GM18498 (cell line): ENCODE measurements at regions not wholly inside any gene's neighbourhood (a gene's known extent, or its start where the extent isn't known, plus 50 kb on each side); places are given as distances from the start of the nearest gene placed in this dataset.

Experiments
- ATAC-seq: cut with Tn5 transposase; IDR thresholded peaks from one replicate; pipeline ENCODE4 v1.9.1; 2021; ENCODE audit warnings: mild to moderate bottlenecking, moderate library complexity; ENCODE audit not compliant: unreplicated experiment

DNA sequence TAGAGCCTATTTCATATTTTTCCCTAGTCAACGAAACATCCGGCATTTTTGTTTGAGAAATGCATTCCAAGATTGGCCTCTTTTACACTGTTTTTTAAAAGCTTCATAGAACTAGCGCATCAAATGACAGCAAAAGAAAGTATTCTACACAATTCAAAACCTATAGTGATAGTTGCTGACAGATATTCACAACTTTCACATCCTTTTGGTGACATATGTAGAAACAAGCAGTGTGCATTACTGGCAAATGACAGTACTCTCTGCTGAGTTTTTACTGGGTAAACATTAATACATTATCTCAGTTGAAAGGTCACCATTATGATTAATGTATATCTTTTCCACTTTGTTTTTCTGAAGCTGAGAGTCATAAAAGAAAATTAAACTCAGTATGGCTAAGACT, 135.4 kb upstream of the RGS18 start:
- no peak for ATAC-seq

DNA sequence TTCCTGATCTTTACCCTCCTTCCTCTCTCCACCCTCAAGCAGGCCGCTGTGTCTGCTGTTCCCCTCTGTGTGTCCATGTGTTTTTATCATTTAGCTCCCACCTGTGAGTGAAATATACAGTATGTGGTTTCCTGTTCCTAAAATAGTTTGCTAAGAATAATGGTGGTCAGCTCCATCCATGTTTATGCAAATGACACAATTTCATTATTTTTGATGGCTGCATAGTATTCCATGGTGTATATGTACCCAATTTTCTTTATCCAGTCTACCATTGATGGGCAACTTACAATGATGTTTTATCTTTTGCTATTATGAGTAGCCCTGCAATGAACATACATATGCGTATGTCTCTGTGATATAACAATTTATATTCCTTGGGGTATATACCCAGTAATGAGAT, 133.4 kb upstream of the RGS18 start:
- ATAC-seq: no peak

DNA sequence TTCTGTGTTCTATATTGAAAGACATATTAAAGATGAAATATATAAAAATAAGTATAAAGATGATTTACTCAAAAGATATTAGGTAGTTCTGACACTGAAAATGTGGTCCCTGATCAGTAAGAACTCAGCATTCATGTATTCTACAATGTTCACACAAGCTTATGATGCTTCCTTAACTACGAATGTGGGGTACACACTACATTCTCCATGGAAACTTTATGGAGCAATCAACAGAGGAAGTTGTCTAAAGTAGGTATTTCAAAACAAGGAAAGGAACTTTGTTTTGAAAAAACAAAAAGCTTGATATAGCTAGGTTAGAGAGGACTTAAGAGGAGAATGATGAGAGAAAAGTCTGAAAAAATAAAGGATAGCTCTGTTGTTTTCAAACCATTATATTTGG, 119.7 kb upstream of the RGS18 start:
- no peak for ATAC-seq

DNA sequence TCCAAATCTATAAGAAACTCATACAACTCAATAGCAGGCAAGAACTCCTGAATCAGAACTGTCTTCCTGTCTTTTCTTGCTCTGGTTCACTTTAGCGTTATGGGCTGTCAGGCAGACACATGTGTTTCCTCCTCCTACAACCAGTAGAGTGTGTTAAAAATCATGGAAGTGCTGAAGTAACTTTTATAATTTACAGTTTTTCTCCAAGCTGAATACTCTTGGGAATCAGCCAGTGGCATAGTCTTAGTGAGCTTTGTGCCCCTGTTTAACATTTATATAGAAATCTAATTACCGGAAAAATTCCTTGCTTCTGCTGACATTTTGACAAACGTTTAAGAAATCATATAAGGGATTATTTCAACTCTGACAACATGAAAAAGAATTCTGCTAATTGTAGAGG, 113.1 kb upstream of the RGS18 start:
- ATAC-seq: no peak

DNA sequence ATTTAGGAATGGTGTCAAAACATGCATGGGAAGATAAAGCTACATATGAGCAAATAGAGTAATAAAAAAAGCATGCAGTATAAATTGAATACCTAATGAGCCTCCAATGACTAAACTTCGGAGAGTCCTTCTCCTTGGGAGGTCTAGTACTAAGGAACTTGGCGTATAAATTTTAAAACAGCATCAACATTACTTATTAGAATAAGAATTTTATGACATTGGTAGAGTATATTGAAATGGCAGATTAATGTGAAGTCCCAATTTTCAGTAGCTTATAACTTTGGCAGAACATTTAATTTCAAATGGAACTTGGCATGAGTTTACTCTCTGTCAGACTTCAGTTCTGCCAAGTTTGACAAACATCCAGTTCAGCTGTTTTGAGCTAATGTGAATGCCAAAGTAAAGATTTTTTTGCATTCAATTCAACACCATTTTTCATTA, 104.7 kb upstream of the RGS18 start:
- ATAC-seq: no peak

DNA sequence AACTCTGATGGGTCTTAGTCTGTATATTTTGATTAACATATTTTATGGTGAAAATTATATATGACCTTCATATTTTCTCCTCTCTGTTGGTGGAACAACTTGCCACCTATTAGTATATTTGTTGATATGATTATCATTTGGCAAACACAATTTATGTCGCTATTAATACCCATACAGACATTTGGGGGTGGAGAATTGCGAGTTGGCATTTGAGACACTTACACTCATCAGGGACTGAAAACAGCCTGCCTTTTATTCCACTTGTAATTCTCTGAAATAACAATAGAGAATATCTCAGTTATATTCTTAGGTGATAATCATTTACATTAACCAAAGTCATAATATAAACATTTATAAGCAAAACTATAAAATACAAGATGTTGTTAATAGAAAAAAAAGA, 100.5 kb upstream of the RGS18 start:
- ATAC-seq: no peak

DNA sequence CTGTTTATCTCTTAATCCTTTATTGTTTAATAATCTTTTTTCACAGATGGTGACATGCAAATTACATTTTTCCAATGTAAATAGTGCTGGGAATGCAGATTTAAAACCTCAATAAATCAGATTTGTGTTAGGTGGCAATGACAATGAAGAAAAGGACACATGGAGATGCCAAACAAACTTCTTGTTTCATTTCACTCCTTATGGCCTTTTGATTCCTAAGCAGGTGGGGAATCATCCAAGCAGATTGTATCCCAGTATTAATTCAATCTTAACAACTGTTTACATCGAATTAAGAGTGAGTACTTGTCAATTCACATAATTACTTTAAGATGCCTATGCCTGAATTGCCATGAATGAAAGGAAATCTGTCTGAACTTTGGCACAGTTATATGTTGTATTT, 98.9 kb upstream of the RGS18 start:
- no peak for ATAC-seq

DNA sequence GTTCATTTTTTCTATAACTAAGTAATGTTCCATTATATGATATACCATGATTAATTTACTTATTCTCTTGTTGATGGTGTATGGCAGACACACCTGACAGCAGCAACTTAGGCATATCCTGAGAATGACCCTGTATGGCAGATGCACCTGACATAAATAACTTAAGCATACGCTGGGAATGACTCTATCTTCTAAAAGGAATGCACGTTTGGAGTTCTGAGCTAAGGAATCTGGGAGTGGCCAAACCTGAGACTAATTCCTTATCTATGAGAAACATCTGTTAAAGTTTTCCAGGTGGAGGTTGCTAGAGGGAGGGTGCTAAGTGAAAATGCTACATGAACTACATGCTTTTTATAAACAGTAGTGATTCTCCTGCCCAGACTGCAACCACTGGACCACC, 96.7 kb upstream of the RGS18 start:
- ATAC-seq: no peak

DNA sequence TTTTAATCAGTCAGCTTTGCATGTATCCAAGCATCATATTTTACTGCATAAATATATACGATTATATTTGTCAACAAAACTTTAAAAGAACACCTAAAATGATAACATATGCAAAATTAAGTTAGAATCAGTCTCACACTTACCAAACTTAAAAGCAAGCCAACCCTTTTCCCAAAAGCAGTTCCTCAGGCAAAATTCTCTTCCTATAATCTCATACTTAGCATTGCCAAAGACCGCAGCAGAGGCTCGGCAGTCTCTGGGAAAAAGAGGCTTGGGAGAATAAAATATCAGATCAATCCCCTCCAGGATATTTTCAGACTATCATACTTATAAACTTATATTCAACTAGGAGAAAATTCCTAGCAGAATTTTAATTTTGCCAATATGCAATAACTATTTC, 93.2 kb upstream of the RGS18 start:
- ATAC-seq: no peak

DNA sequence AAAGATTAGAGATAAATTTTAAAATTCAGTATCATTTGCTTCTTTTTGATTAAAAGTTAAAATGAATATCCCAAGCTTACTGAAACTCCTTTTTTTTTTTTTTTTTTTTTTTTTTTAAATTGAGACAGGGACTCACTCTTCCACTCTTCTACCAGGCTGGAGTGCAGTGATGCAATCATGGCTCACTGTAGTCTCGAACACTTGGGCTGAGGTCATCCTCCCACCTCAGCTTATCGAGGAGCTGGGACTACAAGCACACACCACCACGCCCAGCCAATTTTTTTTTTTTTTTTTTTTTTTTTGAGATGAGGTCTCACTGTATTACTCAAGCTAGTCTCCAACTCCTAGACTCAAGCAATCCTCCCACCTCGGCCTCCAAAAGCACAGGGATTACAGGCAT, 92.1 kb upstream of the RGS18 start:
- ATAC-seq: no peak

DNA sequence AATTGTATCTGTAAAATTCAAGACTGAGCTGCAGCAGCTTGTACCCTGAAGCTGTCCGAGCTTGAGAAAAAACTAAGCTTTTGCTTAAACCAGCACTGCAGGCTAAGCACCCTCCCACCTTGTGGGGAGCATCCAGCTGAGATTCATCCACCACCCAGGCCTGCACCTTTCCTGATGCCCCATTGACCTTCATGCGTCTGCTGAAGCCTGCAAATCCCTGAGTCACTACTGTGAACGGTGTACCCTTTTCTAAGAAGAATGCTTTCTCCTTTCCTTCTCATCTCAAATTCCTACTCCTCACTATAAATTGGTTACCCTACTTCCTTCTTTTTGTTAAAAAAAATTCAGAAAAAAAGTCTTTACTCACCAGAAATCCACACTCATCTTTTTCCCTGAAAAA, 90.9 kb upstream of the RGS18 start:
- no peak for ATAC-seq

DNA sequence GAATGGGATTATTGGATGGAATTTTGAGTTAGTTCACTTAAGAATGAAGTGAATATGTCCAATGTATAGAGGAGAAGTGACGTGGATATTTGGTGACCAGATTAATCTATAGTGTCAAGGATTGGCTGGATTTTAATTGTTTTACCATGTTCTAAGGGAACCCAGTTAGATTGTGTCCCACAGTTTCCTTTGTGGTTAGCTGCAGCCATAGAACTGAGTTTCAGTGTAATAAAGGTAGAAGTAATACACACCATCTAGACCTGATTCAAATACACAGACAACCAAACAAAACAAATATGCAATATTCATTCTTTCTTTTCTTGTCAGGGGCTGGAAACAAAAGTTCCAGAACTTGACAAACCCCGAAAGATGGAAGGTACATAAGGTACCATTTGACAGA, 88.0 kb upstream of the RGS18 start:
- ATAC-seq: no peak

DNA sequence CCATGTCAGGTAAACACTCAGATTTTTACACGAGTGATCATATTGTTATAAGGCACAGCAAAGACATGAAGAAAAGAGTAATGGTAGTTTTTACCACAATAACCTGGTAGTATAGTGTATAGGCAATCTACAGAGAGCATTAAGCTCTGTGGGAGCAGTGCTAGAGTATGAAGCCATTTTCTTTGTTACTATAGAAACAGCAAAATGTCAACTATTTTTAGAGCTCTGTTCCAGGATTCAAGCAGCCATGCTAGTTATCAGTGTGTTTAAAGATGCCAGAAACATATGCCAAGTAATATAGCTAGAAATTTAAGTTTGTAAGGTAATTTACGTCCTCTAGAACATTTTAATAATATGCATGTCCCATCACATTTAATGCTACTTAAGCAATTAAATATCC, 77.6 kb upstream of the RGS18 start:
- ATAC-seq: no peak

DNA sequence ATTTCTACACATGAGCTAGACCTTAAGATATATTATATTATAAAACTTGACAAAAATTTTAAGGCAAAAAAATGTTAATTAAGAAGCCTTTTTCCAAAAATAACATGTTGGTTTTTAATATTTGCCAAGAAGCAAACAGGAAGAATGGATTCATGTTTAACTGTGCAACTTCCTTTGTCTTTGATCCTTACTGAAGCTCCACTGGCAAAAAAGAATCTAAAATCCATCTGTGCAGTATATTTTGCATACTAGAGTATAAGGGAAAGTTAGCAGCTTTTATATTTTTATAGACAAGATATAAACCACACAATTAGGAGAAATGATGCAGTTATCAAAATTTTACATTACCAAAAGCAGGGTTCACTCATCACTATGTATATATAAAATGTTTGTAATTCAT, 76.9 kb upstream of the RGS18 start:
- ATAC-seq: no peak

DNA sequence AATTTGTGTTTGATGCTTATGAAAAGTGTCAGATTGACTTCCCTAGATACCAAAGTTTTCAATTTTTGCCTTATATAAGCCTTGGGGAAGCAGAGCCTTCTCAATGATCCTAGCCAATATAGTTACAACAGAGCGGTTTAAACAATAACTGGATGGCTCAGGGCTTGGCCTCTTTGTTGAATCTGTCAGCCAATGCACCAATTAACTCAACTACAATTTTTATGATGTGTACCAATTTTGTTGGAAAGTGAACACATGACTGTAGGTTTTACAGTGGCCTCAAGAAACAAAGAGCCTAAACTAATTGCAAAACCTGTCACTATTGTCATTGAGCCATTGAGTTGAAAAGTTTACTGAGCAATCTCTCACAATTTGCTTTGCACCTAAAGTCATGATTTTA, 71.6 kb upstream of the RGS18 start:
- ATAC-seq: no peak

DNA sequence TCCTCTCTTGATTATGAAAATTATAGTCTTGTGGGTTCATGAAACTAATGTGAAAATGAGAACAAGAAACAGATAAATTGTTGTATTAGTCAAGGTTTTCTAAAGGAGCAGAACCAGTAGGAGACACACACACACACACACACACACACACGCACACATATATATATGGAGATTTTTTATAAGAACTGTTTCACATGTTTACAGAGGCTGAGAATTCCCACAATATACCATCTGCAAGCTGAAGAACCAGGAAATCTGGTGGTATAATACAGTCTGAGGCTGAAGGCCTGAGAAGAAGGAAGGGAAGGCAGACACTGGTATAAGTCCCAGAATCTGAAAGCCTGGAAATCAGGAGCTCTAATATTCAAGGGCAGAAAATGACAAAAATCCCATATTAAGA, 70.9 kb upstream of the RGS18 start:
- no peak for ATAC-seq

DNA sequence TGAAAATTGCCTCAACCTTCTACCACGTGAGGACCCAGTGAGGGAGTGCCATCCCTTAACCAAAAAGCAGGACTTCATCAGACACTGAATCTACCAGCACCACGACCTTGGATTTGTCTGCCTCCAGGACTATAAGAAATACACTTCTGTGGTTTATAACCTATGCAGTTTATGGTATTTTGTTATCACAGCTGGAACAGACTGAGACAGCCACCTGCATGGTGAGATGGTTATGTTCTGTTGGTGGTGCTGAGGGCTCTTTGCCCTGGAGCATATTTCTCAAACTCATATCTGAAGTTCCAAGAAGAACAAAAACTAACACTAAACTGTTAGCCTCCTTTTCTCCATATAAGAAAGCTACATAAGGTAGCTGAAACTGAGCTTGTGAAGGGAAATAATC, 69.8 kb upstream of the RGS18 start:
- no peak for ATAC-seq

DNA sequence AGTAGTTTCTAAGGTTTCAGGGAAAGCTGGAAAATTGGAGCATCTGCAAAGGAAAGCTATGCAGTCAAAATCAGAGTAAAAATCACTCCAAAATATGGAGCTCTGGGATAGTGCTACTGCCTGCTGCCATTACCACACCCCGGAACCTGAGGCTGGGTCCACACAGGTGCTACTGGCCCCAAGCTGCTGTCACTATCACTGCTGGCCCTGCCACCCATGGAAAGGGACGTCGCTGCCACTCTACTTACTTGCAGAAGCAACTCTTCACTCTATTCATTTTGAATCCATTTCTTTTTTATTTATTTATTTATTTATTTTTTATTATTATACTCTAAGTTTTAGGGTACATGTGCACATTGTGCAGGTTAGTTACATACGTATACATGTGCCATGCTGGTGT, 60.3 kb upstream of the RGS18 start:
- no peak for ATAC-seq

DNA sequence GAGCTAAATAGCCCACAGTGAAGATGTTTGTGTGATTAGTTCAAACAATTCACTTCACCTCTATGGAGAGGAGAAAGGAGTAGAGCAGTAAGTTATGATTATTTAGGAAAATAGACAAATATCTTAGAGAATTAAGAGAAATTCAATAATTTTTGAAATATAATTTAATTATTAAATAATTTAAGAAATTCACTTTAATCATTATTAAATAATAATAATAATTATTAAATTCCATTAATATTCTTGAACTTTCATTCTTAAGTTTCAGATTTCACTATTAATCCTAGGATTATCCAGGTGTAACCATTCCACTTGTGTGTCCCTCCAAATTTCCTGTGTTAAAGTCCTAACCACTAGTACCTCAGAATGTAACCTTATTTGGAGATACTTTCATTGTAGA, 58.9 kb upstream of the RGS18 start:
- ATAC-seq: no peak

DNA sequence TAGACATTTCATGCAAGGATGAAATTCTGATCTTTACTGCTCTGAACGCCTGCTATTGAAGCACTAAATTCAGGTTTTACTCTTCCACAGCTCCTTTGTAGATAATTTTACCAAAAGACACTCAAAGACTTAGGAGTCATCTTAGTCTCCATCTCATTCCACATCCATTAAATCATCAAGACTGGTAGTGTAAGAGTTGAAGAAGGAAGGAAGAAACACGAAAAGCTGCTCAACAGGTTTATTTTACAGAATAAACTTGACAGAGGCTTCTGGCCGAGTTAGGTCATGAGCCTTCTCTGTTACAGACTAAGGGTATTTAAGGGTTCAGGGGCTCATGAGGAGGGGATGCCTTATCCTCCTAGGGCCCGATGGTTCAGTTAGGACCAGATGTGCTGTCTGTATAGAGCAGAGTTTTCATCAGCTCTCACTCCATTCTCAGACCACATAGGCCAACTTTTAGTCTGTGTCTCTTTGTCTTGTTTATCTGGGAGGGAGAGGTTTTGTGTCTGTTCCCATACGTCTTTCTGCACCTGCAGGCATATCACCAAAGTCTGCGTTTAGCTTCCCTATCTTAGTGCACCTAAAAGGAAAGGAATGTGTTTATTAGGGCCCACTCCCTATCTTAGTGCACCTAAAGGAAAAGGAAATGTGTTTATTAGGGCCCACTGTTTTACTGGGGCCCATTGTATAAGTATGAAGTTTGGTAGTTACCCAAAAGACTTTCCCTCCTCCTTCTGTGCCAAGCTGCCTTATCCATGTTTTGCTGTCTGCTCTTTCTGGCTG, 57.4 kb upstream of the RGS18 start:
- no peak for ATAC-seq

DNA sequence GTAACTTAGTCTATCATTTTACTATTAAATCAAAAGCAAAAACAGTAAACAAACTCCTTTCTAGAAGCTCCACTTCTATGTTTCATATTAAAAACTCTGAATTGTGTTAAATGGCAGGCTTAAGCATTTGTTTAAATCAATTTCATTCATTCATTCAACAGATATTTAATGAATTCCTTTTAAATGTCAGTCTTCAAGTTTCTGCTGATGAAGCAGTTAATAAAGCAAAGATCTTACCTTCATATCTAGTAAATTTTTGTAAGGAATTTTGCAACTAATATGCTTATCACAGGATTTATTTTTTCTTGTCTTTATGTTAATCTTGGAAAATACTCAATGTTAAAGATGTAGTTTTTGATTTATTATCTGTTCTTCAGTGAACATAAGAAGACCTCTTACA, 54.1 kb upstream of the RGS18 start:
- no peak for ATAC-seq

DNA sequence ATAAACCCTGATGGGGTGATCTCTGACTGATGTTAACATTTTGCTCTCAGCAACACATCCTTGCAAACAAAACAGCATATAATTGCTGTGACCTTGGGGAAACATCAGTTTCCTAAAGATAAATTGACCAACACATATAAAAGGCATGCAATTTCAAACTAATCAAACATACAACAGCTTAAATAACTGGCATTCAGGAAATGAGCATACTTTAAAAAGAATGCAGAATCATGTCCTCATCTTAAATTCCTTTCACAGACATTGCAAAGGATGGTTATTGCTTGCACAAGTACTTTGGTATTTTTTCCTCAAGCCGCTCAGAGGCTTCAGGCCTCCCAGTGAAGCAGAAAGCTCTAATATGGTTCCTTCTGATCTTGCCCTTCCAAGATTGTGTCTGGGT, 53.4 kb upstream of the RGS18 start:
- no peak for ATAC-seq

DNA sequence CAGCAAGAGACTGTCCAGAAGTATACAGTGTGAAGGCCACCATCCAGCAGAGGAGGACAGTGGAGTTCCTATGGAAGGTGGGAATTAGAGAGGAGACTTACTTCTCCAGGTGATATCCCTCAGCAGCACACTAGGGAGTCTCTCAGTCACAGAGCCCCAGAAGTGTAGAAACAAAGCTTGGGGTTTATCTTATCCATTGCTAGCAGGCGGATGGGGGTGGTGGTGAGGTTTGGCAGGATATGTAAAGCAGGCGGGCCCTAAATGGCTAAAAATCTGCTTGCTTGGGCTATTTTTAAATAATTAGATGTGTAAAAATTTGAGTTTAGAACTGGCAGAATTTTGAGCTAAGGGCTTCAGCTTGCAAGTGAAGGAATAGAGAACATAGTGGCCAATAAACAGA, 50.1 kb upstream of the RGS18 start:
- ATAC-seq: no peak
